ENCODE measurements at regions not wholly inside any gene's neighbourhood (a gene's known extent, or its start where the extent isn't known, plus 50 kb on each side); places are given as distances from the start of the nearest gene placed in this dataset.

GRCh38 chr6:113529879-113530278, 327.3 kb upstream of the MARCKS start:
- WGBS (ENCODE audit: insufficient coverage): no CpG with 5 or more reads among the region's 1 CpG
- ChIA-PET POLR2A (no interaction called here), CTCF (no interaction called here)
- DNase-seq (no peak), ATAC-seq (replicated peaks in 1 of 4) (no peak)
- H3K9me3 Mint-ChIP-seq: no peaks in the 10 kb centered on the region
- H3K4me3 Mint-ChIP-seq: no peak overlapping the region
- Histone ChIP-seq H3K27ac (ENCODE audit: low read length) (no peak overlapping the region), H3K36me3 (ENCODE audit: control insufficient read depth in 2 of 2, extremely low read depth in 1 of 2, insufficient read depth in 1 of 2, low read length in 1 of 2) (no peaks in the 10 kb centered on the region), H3K27me3 (replicated peaks in 1 of 2; ENCODE audit: control insufficient read depth in 2 of 2, extremely low read depth in 1 of 2, insufficient read depth in 2 of 2, low read length in 1 of 2) (no peaks in the 10 kb centered on the region), H3K9me3 (no peaks in the 10 kb centered on the region), H3K4me3 (ENCODE audit: control insufficient read depth in 1 of 2, extremely low read depth in 1 of 2, low read length in 1 of 2) (no peak overlapping the region), H3K4me1 (ENCODE audit: control insufficient read depth in 1 of 2, extremely low read depth in 1 of 2, insufficient read depth in 2 of 2, low read length in 2 of 2) (no peaks in the 10 kb centered on the region)
- no peaks in the 10 kb centered on the region for H3K4me1 Mint-ChIP-seq
- H3K27ac Mint-ChIP-seq: no peak overlapping the region
- H3K36me3 Mint-ChIP-seq: no peaks in the 10 kb centered on the region
- H3K27me3 Mint-ChIP-seq: no peaks in the 10 kb centered on the region

GRCh38 chr6:113530769-113531168, 326.4 kb upstream of the MARCKS start:
- ChIA-PET CTCF (no interaction called here), POLR2A (no interaction called here)
- Mint-ChIP-seq H3K36me3 (no peaks in the 10 kb centered on the region), H3K27ac (no peak overlapping the region), H3K4me1 (no peaks in the 10 kb centered on the region), H3K27me3 (no peaks in the 10 kb centered on the region), H3K4me3 (no peak overlapping the region), H3K9me3 (no peaks in the 10 kb centered on the region)
- no peaks in the 10 kb centered on the region for H3K27me3 ChIP-seq (replicated peaks in 1 of 2; ENCODE audit: control insufficient read depth in 2 of 2, extremely low read depth in 1 of 2, insufficient read depth in 2 of 2, low read length in 1 of 2)
- H3K4me3 ChIP-seq (ENCODE audit: control insufficient read depth in 1 of 2, extremely low read depth in 1 of 2, low read length in 1 of 2): no peak overlapping the region
- H3K4me1 ChIP-seq (ENCODE audit: control insufficient read depth in 1 of 2, extremely low read depth in 1 of 2, insufficient read depth in 2 of 2, low read length in 2 of 2): no peaks in the 10 kb centered on the region
- ATAC-seq (replicated peaks in 1 of 4) (no peak), DNase-seq (no peak)
- H3K9me3 ChIP-seq: no peaks in the 10 kb centered on the region
- no CpG with 5 or more reads among the region's 4 CpGs for WGBS (ENCODE audit: insufficient coverage)
- no peak overlapping the region for H3K27ac ChIP-seq (ENCODE audit: low read length)
- no peaks in the 10 kb centered on the region for H3K36me3 ChIP-seq (ENCODE audit: control insufficient read depth in 2 of 2, extremely low read depth in 1 of 2, insufficient read depth in 1 of 2, low read length in 1 of 2)

GRCh38 chr6:113539202-113539601, 317.9 kb upstream of the MARCKS start:
- Mint-ChIP-seq H3K36me3 (no peaks in the 10 kb centered on the region), H3K27me3 (no peaks in the 10 kb centered on the region), H3K9me3 (peaks cover 0 to 8% (median 0%) of the 10 kb centered on the region in 3 donors), H3K4me3 (no peak overlapping the region), H3K27ac (no peak overlapping the region), H3K4me1 (no peaks in the 10 kb centered on the region)
- H3K4me1 ChIP-seq (ENCODE audit: control insufficient read depth in 1 of 2, extremely low read depth in 1 of 2, insufficient read depth in 2 of 2, low read length in 2 of 2): no peaks in the 10 kb centered on the region
- no peaks in the 10 kb centered on the region for H3K27me3 ChIP-seq (replicated peaks in 1 of 2; ENCODE audit: control insufficient read depth in 2 of 2, extremely low read depth in 1 of 2, insufficient read depth in 2 of 2, low read length in 1 of 2)
- no peaks in the 10 kb centered on the region for H3K9me3 ChIP-seq
- CTCF ChIA-PET: no interaction called here
- H3K4me3 ChIP-seq (ENCODE audit: control insufficient read depth in 1 of 2, extremely low read depth in 1 of 2, low read length in 1 of 2): no peak overlapping the region
- H3K27ac ChIP-seq (ENCODE audit: low read length): no peak overlapping the region
- DNase-seq (no peak), ATAC-seq (replicated peaks in 1 of 4) (no peak)
- H3K36me3 ChIP-seq (ENCODE audit: control insufficient read depth in 2 of 2, extremely low read depth in 1 of 2, insufficient read depth in 1 of 2, low read length in 1 of 2): no peaks in the 10 kb centered on the region
- 100% methylated on average over 1 of the region's 2 CpGs for WGBS (ENCODE audit: insufficient coverage)
- POLR2A ChIA-PET: no interaction called here

- Mint-ChIP-seq H3K9me3 (peaks cover 0 to 8% (median 0%) of the 10 kb centered on the region in 3 donors), H3K27ac (no peak overlapping the region), H3K36me3 (no peaks in the 10 kb centered on the region), H3K4me3 (no peak overlapping the region), H3K27me3 (no peaks in the 10 kb centered on the region), H3K4me1 (no peaks in the 10 kb centered on the region)
- CTCF ChIA-PET: no interaction called here
- H3K36me3 ChIP-seq (ENCODE audit: control insufficient read depth in 2 of 2, extremely low read depth in 1 of 2, insufficient read depth in 1 of 2, low read length in 1 of 2): no peaks in the 10 kb centered on the region
- no peaks in the 10 kb centered on the region for H3K27me3 ChIP-seq (replicated peaks in 1 of 2; ENCODE audit: control insufficient read depth in 2 of 2, extremely low read depth in 1 of 2, insufficient read depth in 2 of 2, low read length in 1 of 2)
- H3K4me3 ChIP-seq (ENCODE audit: control insufficient read depth in 1 of 2, extremely low read depth in 1 of 2, low read length in 1 of 2): no peak overlapping the region
- DNase-seq: no peak
- no peak for ATAC-seq (replicated peaks in 1 of 4)
- no peaks in the 10 kb centered on the region for H3K4me1 ChIP-seq (ENCODE audit: control insufficient read depth in 1 of 2, extremely low read depth in 1 of 2, insufficient read depth in 2 of 2, low read length in 2 of 2)
- no peaks in the 10 kb centered on the region for H3K9me3 ChIP-seq
- H3K27ac ChIP-seq (ENCODE audit: low read length): no peak overlapping the region
- POLR2A ChIA-PET: no interaction called here
Measured at GRCh38 chr6:113539623-113540022, 317.5 kb upstream of the MARCKS start.

GRCh38 chr6:113540466-113540865, 316.7 kb upstream of the MARCKS start:
- POLR2A ChIA-PET: no interaction called here
- CTCF ChIA-PET: no interaction called here
- Mint-ChIP-seq H3K27ac (no peak overlapping the region), H3K27me3 (no peaks in the 10 kb centered on the region), H3K4me3 (no peak overlapping the region), H3K4me1 (no peaks in the 10 kb centered on the region), H3K36me3 (no peaks in the 10 kb centered on the region), H3K9me3 (peaks cover 0 to 9% (median 0%) of the 10 kb centered on the region in 3 donors)
- Histone ChIP-seq H3K27ac (ENCODE audit: low read length) (no peak overlapping the region), H3K4me1 (ENCODE audit: control insufficient read depth in 1 of 2, extremely low read depth in 1 of 2, insufficient read depth in 2 of 2, low read length in 2 of 2) (no peaks in the 10 kb centered on the region), H3K9me3 (no peaks in the 10 kb centered on the region), H3K36me3 (ENCODE audit: control insufficient read depth in 2 of 2, extremely low read depth in 1 of 2, insufficient read depth in 1 of 2, low read length in 1 of 2) (no peaks in the 10 kb centered on the region), H3K27me3 (replicated peaks in 1 of 2; ENCODE audit: control insufficient read depth in 2 of 2, extremely low read depth in 1 of 2, insufficient read depth in 2 of 2, low read length in 1 of 2) (no peaks in the 10 kb centered on the region), H3K4me3 (ENCODE audit: control insufficient read depth in 1 of 2, extremely low read depth in 1 of 2, low read length in 1 of 2) (no peak overlapping the region)
- ATAC-seq (replicated peaks in 1 of 4) (no peak), DNase-seq (no peak)

GRCh38 chr6:113551168-113551567, 306.0 kb upstream of the MARCKS start:
- Histone ChIP-seq H3K27me3 (replicated peaks in 1 of 2; ENCODE audit: control insufficient read depth in 2 of 2, extremely low read depth in 1 of 2, insufficient read depth in 2 of 2, low read length in 1 of 2) (no peaks in the 10 kb centered on the region), H3K27ac (ENCODE audit: low read length) (no peak overlapping the region), H3K4me3 (ENCODE audit: control insufficient read depth in 1 of 2, extremely low read depth in 1 of 2, low read length in 1 of 2) (no peak overlapping the region), H3K36me3 (ENCODE audit: control insufficient read depth in 2 of 2, extremely low read depth in 1 of 2, insufficient read depth in 1 of 2, low read length in 1 of 2) (no peaks in the 10 kb centered on the region), H3K9me3 (no peaks in the 10 kb centered on the region), H3K4me1 (ENCODE audit: control insufficient read depth in 1 of 2, extremely low read depth in 1 of 2, insufficient read depth in 2 of 2, low read length in 2 of 2) (no peaks in the 10 kb centered on the region)
- POLR2A ChIA-PET: no interaction called here
- no peaks in the 10 kb centered on the region for H3K36me3 Mint-ChIP-seq
- H3K4me1 Mint-ChIP-seq: no peaks in the 10 kb centered on the region
- H3K4me3 Mint-ChIP-seq: no peak overlapping the region
- no peak for ATAC-seq (replicated peaks in 1 of 4)
- no peak for DNase-seq
- H3K9me3 Mint-ChIP-seq: peaks cover 3 to 19% (median 11%) of the 10 kb centered on the region in 3 donors
- WGBS (ENCODE audit: insufficient coverage): 100% methylated on average over 2 of the region's 2 CpGs
- H3K27me3 Mint-ChIP-seq: no peaks in the 10 kb centered on the region
- CTCF ChIA-PET: no interaction called here
- no peak overlapping the region for H3K27ac Mint-ChIP-seq

- Mint-ChIP-seq H3K27me3 (peaks cover 0 to 3% of the 10 kb centered on the region in 2 donors), H3K4me3 (no peak overlapping the region), H3K4me1 (no peaks in the 10 kb centered on the region), H3K36me3 (no peaks in the 10 kb centered on the region), H3K9me3 (no peaks in the 10 kb centered on the region), H3K27ac (no peak overlapping the region)
- ATAC-seq (replicated peaks in 1 of 4) (no peak), DNase-seq (no peak)
- POLR2A ChIA-PET: no interaction called here
- H3K27me3 ChIP-seq (replicated peaks in 1 of 2; ENCODE audit: control insufficient read depth in 2 of 2, extremely low read depth in 1 of 2, insufficient read depth in 2 of 2, low read length in 1 of 2): no peaks in the 10 kb centered on the region
- H3K4me1 ChIP-seq (ENCODE audit: control insufficient read depth in 1 of 2, extremely low read depth in 1 of 2, insufficient read depth in 2 of 2, low read length in 2 of 2): no peaks in the 10 kb centered on the region
- H3K9me3 ChIP-seq: no peaks in the 10 kb centered on the region
- H3K4me3 ChIP-seq (ENCODE audit: control insufficient read depth in 1 of 2, extremely low read depth in 1 of 2, low read length in 1 of 2): no peak overlapping the region
- CTCF ChIA-PET: no interaction called here
- H3K27ac ChIP-seq (ENCODE audit: low read length): no peak overlapping the region
- no peaks in the 10 kb centered on the region for H3K36me3 ChIP-seq (ENCODE audit: control insufficient read depth in 2 of 2, extremely low read depth in 1 of 2, insufficient read depth in 1 of 2, low read length in 1 of 2)
Measured at GRCh38 chr6:113556775-113557174, 300.4 kb upstream of the MARCKS start.
